Activated T-cell treated with anti-CD3 and anti-CD28 coated beads, Interleukin-2, amount 50 U/mL, for 4 hours (primary cell): ENCODE measurements at regions not wholly inside any gene's neighbourhood (a gene's known extent, or its start where the extent isn't known, plus 50 kb on each side); places are given as distances from the start of the nearest gene placed in this dataset.

Experiments used
- ATAC-seq, 2 donors: fragments of 200-7000 bp; cut with Tn5 transposase; one replicate each; pipeline ENCODE4 v1.10.0; 2021
- DNase-seq: peaks from one replicate; pipeline ENCODE4 v3.0.0-alpha.2; 2020
- H3K27me3 Mint-ChIP-seq: one replicate; pipeline ENCODE4 v1.8.0; 2021; ENCODE audit warnings: low read depth, mixed read lengths
- H3K36me3 Mint-ChIP-seq: one replicate; pipeline ENCODE4 v1.8.0; 2022; ENCODE audit warnings: mixed read lengths; ENCODE audit not compliant: insufficient read depth
- H3K4me1 Mint-ChIP-seq: one replicate; pipeline ENCODE4 v1.8.0; 2021; ENCODE audit warnings: low read depth, mixed read lengths
- H3K4me3 Mint-ChIP-seq: one replicate; pipeline ENCODE4 v1.8.0; 2021; ENCODE audit warnings: mild to moderate bottlenecking, moderate library complexity, mixed read lengths
- H3K9me3 Mint-ChIP-seq: one replicate; pipeline ENCODE4 v1.8.0; 2021; ENCODE audit warnings: mixed read lengths

- no peaks in the 10 kb centered on the region for H3K4me1 Mint-ChIP-seq
- H3K9me3 Mint-ChIP-seq, result no peaks in the 10 kb centered on the region
- peaks cover 6% of the 10 kb centered on the region for H3K27me3 Mint-ChIP-seq
- ATAC-seq (no peak), DNase-seq (no peak)
- H3K4me3 Mint-ChIP-seq, result no peak overlapping the region
- H3K36me3 Mint-ChIP-seq, result no peaks in the 10 kb centered on the region
Measured at GRCh38 chr1:37085393-37085792, 51.1 kb upstream of the GRIK3 start.

- H3K4me3 Mint-ChIP-seq, result no peak overlapping the region
- H3K36me3 Mint-ChIP-seq, result no peaks in the 10 kb centered on the region
Measured at GRCh38 chr1:37089750-37090149, 55.4 kb upstream of the GRIK3 start.

GRCh38 chr1:37090671-37091070, 56.4 kb upstream of the GRIK3 start:
- H3K27me3 Mint-ChIP-seq, result peaks cover 8% of the 10 kb centered on the region
- H3K9me3 Mint-ChIP-seq, result no peaks in the 10 kb centered on the region
- no peaks in the 10 kb centered on the region for H3K36me3 Mint-ChIP-seq
- H3K4me1 Mint-ChIP-seq, result no peaks in the 10 kb centered on the region
- no peak overlapping the region for H3K4me3 Mint-ChIP-seq
- ATAC-seq, result no peak
- DNase-seq, result no peak

More at GRCh38 chr1:37089750-37090149, 55.4 kb upstream of the GRIK3 start:
- no peaks in the 10 kb centered on the region for H3K9me3 Mint-ChIP-seq
- ATAC-seq (no peak), DNase-seq (no peak)
- H3K4me1 Mint-ChIP-seq, result no peaks in the 10 kb centered on the region
- H3K27me3 Mint-ChIP-seq, result peaks cover 8% of the 10 kb centered on the region

GRCh38 chr1:37092937-37093336, 58.6 kb upstream of the GRIK3 start:
- Mint-ChIP-seq H3K36me3 (no peaks in the 10 kb centered on the region), H3K27me3 (peaks cover 17% of the 10 kb centered on the region), H3K9me3 (no peaks in the 10 kb centered on the region), H3K4me1 (no peaks in the 10 kb centered on the region), H3K4me3 (no peak overlapping the region)
- DNase-seq (no peak), ATAC-seq (no peak)

GRCh38 chr1:37094302-37094701, 60.0 kb upstream of the GRIK3 start:
- DNase-seq (no peak), ATAC-seq (no peak)
- no peak overlapping the region for H3K4me3 Mint-ChIP-seq
- no peaks in the 10 kb centered on the region for H3K36me3 Mint-ChIP-seq
- H3K9me3 Mint-ChIP-seq, result no peaks in the 10 kb centered on the region
- H3K4me1 Mint-ChIP-seq, result no peaks in the 10 kb centered on the region
- peaks cover 22% of the 10 kb centered on the region for H3K27me3 Mint-ChIP-seq

- H3K9me3 Mint-ChIP-seq, result no peaks in the 10 kb centered on the region
- ATAC-seq (no peak), DNase-seq (no peak)
- peaks cover 22% of the 10 kb centered on the region for H3K27me3 Mint-ChIP-seq
- no peaks in the 10 kb centered on the region for H3K36me3 Mint-ChIP-seq
- H3K4me3 Mint-ChIP-seq, result no peak overlapping the region
- H3K4me1 Mint-ChIP-seq, result no peaks in the 10 kb centered on the region
Measured at GRCh38 chr1:37096523-37096922, 62.2 kb upstream of the GRIK3 start.

- H3K36me3 Mint-ChIP-seq, result no peaks in the 10 kb centered on the region
- no peaks in the 10 kb centered on the region for H3K4me1 Mint-ChIP-seq
- DNase-seq (no peak), ATAC-seq (no peak)
- H3K27me3 Mint-ChIP-seq, result peaks cover 20% of the 10 kb centered on the region
- H3K4me3 Mint-ChIP-seq, result no peak overlapping the region
- H3K9me3 Mint-ChIP-seq, result no peaks in the 10 kb centered on the region
Measured at GRCh38 chr1:37097731-37098130, 63.4 kb upstream of the GRIK3 start.

- DNase-seq (no peak), ATAC-seq (no peak)
- H3K4me1 Mint-ChIP-seq, result no peaks in the 10 kb centered on the region
- H3K36me3 Mint-ChIP-seq, result no peaks in the 10 kb centered on the region
- H3K9me3 Mint-ChIP-seq, result no peaks in the 10 kb centered on the region
- H3K27me3 Mint-ChIP-seq, result peaks cover 15% of the 10 kb centered on the region
- H3K4me3 Mint-ChIP-seq, result no peak overlapping the region
Measured at GRCh38 chr1:37098237-37098636, 63.9 kb upstream of the GRIK3 start.

GRCh38 chr1:37100310-37100709, 66.0 kb upstream of the GRIK3 start:
- Mint-ChIP-seq H3K4me3 (no peak overlapping the region), H3K36me3 (no peaks in the 10 kb centered on the region), H3K27me3 (peaks cover 15% of the 10 kb centered on the region), H3K4me1 (no peaks in the 10 kb centered on the region), H3K9me3 (no peaks in the 10 kb centered on the region)
- no peak for DNase-seq
- no peak for ATAC-seq

- no peaks in the 10 kb centered on the region for H3K4me1 Mint-ChIP-seq
- DNase-seq, result no peak
- H3K36me3 Mint-ChIP-seq, result no peaks in the 10 kb centered on the region
- peaks cover 6% of the 10 kb centered on the region for H3K27me3 Mint-ChIP-seq
- ATAC-seq, result no peak
- H3K4me3 Mint-ChIP-seq, result no peak overlapping the region
- no peaks in the 10 kb centered on the region for H3K9me3 Mint-ChIP-seq
Measured at GRCh38 chr1:37102656-37103382, 68.5 kb upstream of the GRIK3 start.

- DNase-seq, result no peak
- Mint-ChIP-seq H3K27me3 (peaks cover 5% of the 10 kb centered on the region), H3K9me3 (no peaks in the 10 kb centered on the region), H3K36me3 (no peaks in the 10 kb centered on the region), H3K4me3 (no peak overlapping the region), H3K4me1 (no peaks in the 10 kb centered on the region)
- no peak for ATAC-seq
Measured at GRCh38 chr1:37105911-37106310, 71.6 kb upstream of the GRIK3 start.

- no peak for ATAC-seq
- H3K27me3 Mint-ChIP-seq, result peaks cover 3% of the 10 kb centered on the region
Measured at GRCh38 chr1:37107153-37107907, 73.0 kb upstream of the GRIK3 start.

GRCh38 chr1:37108596-37109188, 74.4 kb upstream of the GRIK3 start:
- no peaks in the 10 kb centered on the region for H3K4me1 Mint-ChIP-seq
- no peak overlapping the region for H3K4me3 Mint-ChIP-seq
- no peaks in the 10 kb centered on the region for H3K36me3 Mint-ChIP-seq
- DNase-seq, result no peak
- no peaks in the 10 kb centered on the region for H3K9me3 Mint-ChIP-seq
- H3K27me3 Mint-ChIP-seq, result peaks cover 6% of the 10 kb centered on the region
- ATAC-seq, result no peak

More at GRCh38 chr1:37107153-37107907, 73.0 kb upstream of the GRIK3 start:
- Mint-ChIP-seq H3K4me3 (no peak overlapping the region), H3K9me3 (no peaks in the 10 kb centered on the region), H3K36me3 (no peaks in the 10 kb centered on the region), H3K4me1 (no peaks in the 10 kb centered on the region)
- no peak for DNase-seq

GRCh38 chr1:37112430-37112829, 78.1 kb upstream of the GRIK3 start:
- H3K4me1 Mint-ChIP-seq, result no peaks in the 10 kb centered on the region
- peaks cover 8% of the 10 kb centered on the region for H3K27me3 Mint-ChIP-seq
- DNase-seq, result no peak
- H3K36me3 Mint-ChIP-seq, result no peaks in the 10 kb centered on the region
- no peak overlapping the region for H3K4me3 Mint-ChIP-seq
- no peak for ATAC-seq
- H3K9me3 Mint-ChIP-seq, result no peaks in the 10 kb centered on the region
